ENCODE measurements at regions not wholly inside any gene's neighbourhood (a gene's known extent, or its start where the extent isn't known, plus 50 kb on each side); places are given as distances from the start of the nearest gene placed in this dataset.

- no peak for DNase-seq (ENCODE audit: low spot score in 2 of 2)
- no peak for TF ChIP-seq CTCF (IDR thresholded peaks at IDR 0.05)
- Histone ChIP-seq H3K27me3 (no peaks in the 10 kb centered on the region), H3K4me3 (no peak overlapping the region), H3K9me3 (peaks cover 4 to 15% of the 10 kb centered on the region in 2 donors), H3K36me3 (no peaks in the 10 kb centered on the region), H3K27ac (no peak overlapping the region), H3K4me1 (peaks cover 0 to 3% of the 10 kb centered on the region in 2 donors)
- intact Hi-C loops (cut with DNase I), result no loop called here
These were observed 68.9 kb upstream of the FAM47B start for GRCh38 chrX:34873500-34874225.

DNA sequence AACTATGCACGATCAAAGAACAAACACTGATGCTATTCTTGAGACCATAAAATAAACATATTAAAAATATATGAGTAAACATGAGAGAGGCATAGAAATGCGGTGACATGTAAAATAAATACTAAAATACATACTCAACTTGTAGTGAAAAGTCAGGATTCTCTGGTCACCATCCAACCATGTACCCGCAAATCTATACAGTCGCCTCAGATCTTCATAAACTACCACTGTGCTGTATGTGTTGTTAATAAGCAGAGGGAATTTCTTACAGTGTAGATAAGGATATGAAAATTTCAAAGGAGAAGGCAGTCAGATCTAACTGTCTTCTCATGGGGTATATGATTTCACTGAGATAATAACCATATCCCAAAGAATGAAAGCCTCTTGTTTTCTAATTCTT is 67.8 kb upstream of the FAM47B start:
- no peaks in the 10 kb centered on the region for H3K36me3 ChIP-seq
- H3K27me3 ChIP-seq, result no peaks in the 10 kb centered on the region
- H3K27ac ChIP-seq, result no peak overlapping the region
- intact Hi-C loops (cut with DNase I), result loop anchor here (5.0 kb wide), 1 partner anchor 217 kb away; the partner anchor contains the start of gene TMEM47
- no peak for DNase-seq (ENCODE audit: low spot score in 2 of 2)
- peaks cover 4 to 15% of the 10 kb centered on the region in 2 donors for H3K9me3 ChIP-seq
- H3K4me1 ChIP-seq, result peaks cover 0 to 3% of the 10 kb centered on the region in 2 donors
- H3K4me3 ChIP-seq, result no peak overlapping the region
- no peak for TF ChIP-seq CTCF (IDR thresholded peaks at IDR 0.05)

- no peaks in the 10 kb centered on the region for H3K27me3 ChIP-seq
- H3K4me3 ChIP-seq, result no peak overlapping the region
- peaks cover 4 to 15% of the 10 kb centered on the region in 2 donors for H3K9me3 ChIP-seq
- DNase-seq (ENCODE audit: low spot score in 2 of 2), result peak in 1 of 2 donors; percentile 63
- TF ChIP-seq CTCF (IDR thresholded peaks at IDR 0.05), result no peak
- peaks cover 0 to 3% of the 10 kb centered on the region in 2 donors for H3K4me1 ChIP-seq
- H3K27ac ChIP-seq, result peak overlapping the region in 1 of 2 donors; percentile 21
- no peaks in the 10 kb centered on the region for H3K36me3 ChIP-seq
- intact Hi-C loops (cut with DNase I), result loop anchor here (5.0 kb wide), 1 partner anchor 218 kb away; the partner anchor contains the start of gene TMEM47
These were observed 67.4 kb upstream of the FAM47B start for GRCh38 chrX:34875204-34875603.

DNA sequence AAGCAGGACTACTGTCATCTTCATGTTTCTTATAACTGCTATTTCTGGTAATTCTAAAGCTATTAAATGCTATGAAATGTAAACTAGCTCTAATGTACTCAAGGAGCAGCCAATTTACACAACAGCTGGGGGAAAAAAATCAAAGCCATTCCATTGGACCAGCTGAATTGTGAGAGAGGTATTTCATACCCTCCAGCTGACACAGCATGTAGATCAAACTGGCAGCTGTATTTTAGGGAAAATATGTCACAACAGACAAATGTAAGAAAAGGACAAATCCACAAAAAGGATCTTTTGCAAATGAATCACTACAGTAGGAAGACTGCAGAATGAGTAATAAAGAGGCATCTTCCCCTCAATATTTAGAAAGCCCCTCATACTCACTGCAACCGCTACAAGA is 65.2 kb upstream of the FAM47B start:
- Histone ChIP-seq H3K9me3 (no peaks in the 10 kb centered on the region), H3K4me1 (peaks cover 0 to 3% of the 10 kb centered on the region in 2 donors), H3K27ac (no peak overlapping the region), H3K27me3 (no peaks in the 10 kb centered on the region), H3K36me3 (no peaks in the 10 kb centered on the region), H3K4me3 (no peak overlapping the region)
- no peak for TF ChIP-seq CTCF (IDR thresholded peaks at IDR 0.05)
- DNase-seq (ENCODE audit: low spot score in 2 of 2), result no peak
- intact Hi-C loops (cut with DNase I), result loop anchor here (5.0 kb wide), 1 partner anchor 220 kb away; the partner anchor contains the start of gene TMEM47

GRCh38 chrX:34879346-34879745 is 63.2 kb upstream of the FAM47B start:
- Histone ChIP-seq H3K27me3 (no peaks in the 10 kb centered on the region), H3K27ac (no peak overlapping the region), H3K4me1 (peaks cover 0 to 3% of the 10 kb centered on the region in 2 donors), H3K36me3 (no peaks in the 10 kb centered on the region), H3K9me3 (no peaks in the 10 kb centered on the region), H3K4me3 (no peak overlapping the region)
- intact Hi-C loops (cut with DNase I), result loop anchor here (5.0 kb wide), 1 partner anchor 222 kb away; the partner anchor contains the start of gene TMEM47
- no peak for TF ChIP-seq CTCF (IDR thresholded peaks at IDR 0.05)
- no peak for DNase-seq (ENCODE audit: low spot score in 2 of 2)
